Suppressor macrophage treated with lipopolysaccharide for 4 hours (primary cell): ENCODE measurements at regions not wholly inside any gene's neighbourhood (a gene's known extent, or its start where the extent isn't known, plus 50 kb on each side); places are given as distances from the start of the nearest gene placed in this dataset.
"Not testable (repeated sequence)": the region's sequence is repeated elsewhere in the genome, so short reads cannot be mapped to it uniquely, and the experiment has no call there.

Experiments used
- DNase-seq: peaks from one replicate; pipeline ENCODE4 v3.0.0-alpha.2; 2020

GRCh38 chr1:199821029-199821779, 206.3 kb upstream of the NR5A2 start:
- no peak for DNase-seq

GRCh38 chr1:199832451-199832850, 195.1 kb upstream of the NR5A2 start:
- DNase-seq, result no peak

- peak; percentile 63 for DNase-seq
Observed at GRCh38 chr1:199834711-199835110, 192.8 kb upstream of the NR5A2 start.

- DNase-seq, result no peak
Observed at GRCh38 chr1:199836430-199836829, 191.1 kb upstream of the NR5A2 start.

GRCh38 chr1:199837321-199837720, 190.2 kb upstream of the NR5A2 start:
- no peak for DNase-seq

- DNase-seq, result not testable (repeated sequence)
Observed at GRCh38 chr1:199839608-199840007, 187.9 kb upstream of the NR5A2 start.

GRCh38 chr1:199843096-199843495, 184.4 kb upstream of the NR5A2 start:
- not testable (repeated sequence) for DNase-seq

- DNase-seq, result no peak
Observed at GRCh38 chr1:199843861-199844260, 183.6 kb upstream of the NR5A2 start.

- no peak for DNase-seq
Observed at GRCh38 chr1:199847021-199847420, 180.5 kb upstream of the NR5A2 start.

- DNase-seq, result no peak
Observed at GRCh38 chr1:199851439-199852140, 175.9 kb upstream of the NR5A2 start.

GRCh38 chr1:199854686-199855321, 172.7 kb upstream of the NR5A2 start:
- DNase-seq, result no peak

GRCh38 chr1:199855580-199855979, 171.9 kb upstream of the NR5A2 start:
- peak; percentile 28 for DNase-seq

- DNase-seq, result no peak
Observed at GRCh38 chr1:199856216-199856780, 171.2 kb upstream of the NR5A2 start.

GRCh38 chr1:199857108-199857507, 170.4 kb upstream of the NR5A2 start:
- DNase-seq, result peak; percentile 75

GRCh38 chr1:199857516-199857915, 170.0 kb upstream of the NR5A2 start:
- DNase-seq, result no peak

- no peak for DNase-seq
Observed at GRCh38 chr1:199858171-199858570, 169.3 kb upstream of the NR5A2 start.

- no peak for DNase-seq
Observed at GRCh38 chr1:199858856-199859255, 168.7 kb upstream of the NR5A2 start.

- DNase-seq, result peak; percentile 90
Observed at GRCh38 chr1:199859491-199859933, 168.0 kb upstream of the NR5A2 start.

- no peak for DNase-seq
Observed at GRCh38 chr1:199861020-199861795, 166.3 kb upstream of the NR5A2 start.

- DNase-seq, result no peak
Observed at GRCh38 chr1:199862047-199862446, 165.5 kb upstream of the NR5A2 start.

- DNase-seq, result no peak
Observed at GRCh38 chr1:199866210-199866617, 161.3 kb upstream of the NR5A2 start.

GRCh38 chr1:199867601-199868000, 159.9 kb upstream of the NR5A2 start:
- no peak for DNase-seq

GRCh38 chr1:199868777-199869176, 158.7 kb upstream of the NR5A2 start:
- no peak for DNase-seq
